OCI-LY3 (cell line): ENCODE measurements at regions not wholly inside any gene's neighbourhood (a gene's known extent, or its start where the extent isn't known, plus 50 kb on each side); places are given as distances from the start of the nearest gene placed in this dataset.
"Not testable (repeated sequence)": the region's sequence is repeated elsewhere in the genome, so short reads cannot be mapped to it uniquely, and the experiment has no call there.

Experiments used
- H2AFZ ChIP-seq: fragments of 200-600, 300-600 bp; shearing (Covaris generic); 2 replicates; pipeline ENCODE4 v1.6.0; 2014; ENCODE audit warnings: antibody characterized with exemption, low read depth, low read length
- H3K27ac ChIP-seq: fragments of 200-600, 300-600 bp; sonication (generic); 2 replicates; pipeline ENCODE4 v1.5.1; 2014; ENCODE audit warnings: mild to moderate bottlenecking, low read length, moderate library complexity, mixed read lengths
- H3K27me3 ChIP-seq: fragments of 200-600, 300-600 bp; sonication (generic); 2 replicates; pipeline ENCODE4 v1.6.1; 2014; ENCODE audit warnings: low read depth, low read length, mixed read lengths
- H3K36me3 ChIP-seq: fragments of 200-600, 300-600 bp; sonication (generic); replicated peaks from 2 replicates; pipeline ENCODE3; 2014; ENCODE audit warnings: low read depth, low read length, mixed read lengths
- H3K4me1 ChIP-seq: fragments of 300-600, 200-600 bp; sonication (generic); 2 replicates; pipeline ENCODE4 v1.6.1; 2014; ENCODE audit warnings: low read length, mixed read lengths
- H3K4me2 ChIP-seq: fragments of 200-600, 300-600 bp; sonication (generic); 2 replicates; pipeline ENCODE4 v1.6.1; 2014; ENCODE audit warnings: low read length, mixed read lengths
- H3K4me3 ChIP-seq: fragments of 300-600, 200-600 bp; sonication (generic); 2 replicates; pipeline ENCODE4 v1.5.1; 2014; ENCODE audit warnings: antibody characterized with exemption, mild to moderate bottlenecking, low read length, moderate library complexity
- H3K79me2 ChIP-seq: fragments of 300-600, 200-600 bp; shearing (Covaris generic); 2 replicates; pipeline ENCODE4 v1.6.1; 2014; ENCODE audit warnings: mild to moderate bottlenecking, low read length, mixed read lengths
- H3K9ac ChIP-seq: fragments of 300-600, 200-600 bp; shearing (Covaris generic); 2 replicates; pipeline ENCODE4 v1.6.0; 2014; ENCODE audit warnings: mild to moderate bottlenecking, low read length, moderate library complexity
- H3K9me3 ChIP-seq: fragments of 200-600, 300-600 bp; shearing (Covaris generic); 2 replicates; pipeline ENCODE4 v1.6.1; 2014; ENCODE audit warnings: low read length, mixed read lengths; ENCODE audit not compliant: insufficient read depth
- H4K20me1 ChIP-seq: fragments of 200-600, 300-600 bp; sonication (generic); 2 replicates; pipeline ENCODE4 v1.6.1; 2016; ENCODE audit warnings: low read length, mixed read lengths; ENCODE audit not compliant: insufficient read depth
- CTCF ChIP-seq: fragments of 200-600, 300-600 bp; sonication (generic); IDR thresholded peaks from 2 replicates; pipeline ENCODE4 v1.5.1; 2014; ENCODE audit warnings: antibody characterized with exemption, low read length, low read depth
- EZH2phosphoT487 ChIP-seq: fragments of 200-600 bp; shearing (Covaris generic); IDR thresholded peaks from 2 replicates; pipeline ENCODE4 v1.6.1; 2018; ENCODE audit warnings: antibody characterized with exemption, mixed run types, low read depth

- Histone ChIP-seq H2AFZ (peak overlapping the region; percentile 57), H3K4me1 (peaks cover 62% of the 10 kb centered on the region), H3K36me3 (no peaks in the 10 kb centered on the region), H3K79me2 (no peaks in the 10 kb centered on the region), H3K27me3 (no peaks in the 10 kb centered on the region), H3K27ac (peak overlapping the region; percentile 7; the same call in 1 of the 2 replicates), H4K20me1 (no peaks in the 10 kb centered on the region), H3K4me3 (no peak overlapping the region), H3K9ac (peak overlapping the region; percentile 8; the same call in 1 of the 2 replicates), H3K4me2 (peak overlapping the region; percentile 22), H3K9me3 (no peaks in the 10 kb centered on the region)
- TF ChIP-seq EZH2phosphoT487 (no peak), CTCF (no peak)
These were observed 77.7 kb downstream of the TOMM20 start for GRCh38 chr1:235050911-235051360.

- H3K4me3 ChIP-seq, H3K4me2 ChIP-seq, H3K27me3 ChIP-seq, H3K9me3 ChIP-seq, H4K20me1 ChIP-seq, H3K36me3 ChIP-seq, H3K79me2 ChIP-seq: not testable (repeated sequence)
- Histone ChIP-seq H3K9ac (peak overlapping the region; percentile 77; the same call in 1 of the 2 replicates), H3K4me1 (peaks cover 72% of the 10 kb centered on the region), H2AFZ (peak overlapping the region; percentile 10), H3K27ac (peak overlapping the region; percentile 93)
These were observed 78.8 kb downstream of the TOMM20 start for GRCh38 chr1:235049716-235050378.

- Histone ChIP-seq H3K9me3 (no peaks in the 10 kb centered on the region), H3K27ac (peak overlapping the region; percentile 93), H2AFZ (peak overlapping the region; percentile 10), H3K4me3 (no peak overlapping the region), H3K27me3 (no peaks in the 10 kb centered on the region), H3K36me3 (no peaks in the 10 kb centered on the region), H3K4me2 (peak overlapping the region; percentile 72), H3K9ac (peak overlapping the region; percentile 77; the same call in 1 of the 2 replicates), H3K4me1 (peaks cover 72% of the 10 kb centered on the region), H3K79me2 (no peaks in the 10 kb centered on the region), H4K20me1 (no peaks in the 10 kb centered on the region)
- TF ChIP-seq EZH2phosphoT487, result no peak
- no peak for TF ChIP-seq CTCF
These were observed 79.4 kb downstream of the TOMM20 start for GRCh38 chr1:235049217-235049616.

- no peaks in the 10 kb centered on the region for H3K36me3 ChIP-seq
- no peaks in the 10 kb centered on the region for H4K20me1 ChIP-seq
- H3K9ac ChIP-seq, result peak overlapping the region; percentile 79
- H3K4me2 ChIP-seq, result peak overlapping the region; percentile 66
- no peaks in the 10 kb centered on the region for H3K9me3 ChIP-seq
- H3K4me1 ChIP-seq, result peaks cover 71% of the 10 kb centered on the region
- H3K4me3 ChIP-seq, result peak overlapping the region; percentile 35
- H3K27me3 ChIP-seq, result no peaks in the 10 kb centered on the region
- no peak overlapping the region; the same call in 1 of the 2 replicates for H2AFZ ChIP-seq
- no peak for TF ChIP-seq CTCF
- no peak for TF ChIP-seq EZH2phosphoT487
- H3K27ac ChIP-seq, result peak overlapping the region; percentile 93
- H3K79me2 ChIP-seq, result no peaks in the 10 kb centered on the region
These were observed 81.2 kb downstream of the TOMM20 start for GRCh38 chr1:235047331-235047871.
